Nephron (organoid): ENCODE measurements at regions not wholly inside any gene's neighbourhood (a gene's known extent, or its start where the extent isn't known, plus 50 kb on each side); places are given as distances from the start of the nearest gene placed in this dataset.

Experiments
- H3K27ac Mint-ChIP-seq, 3 experiments: 2 replicates each; pipeline ENCODE4 v1.8.0; 2020; ENCODE audit warnings: mixed read lengths in 3 of 3, mild to moderate bottlenecking in 2 of 3, moderate library complexity in 1 of 3
- H3K27me3 Mint-ChIP-seq: 2 replicates; pipeline ENCODE4 v1.8.0; 2021; ENCODE audit warnings: low read depth, mild to moderate bottlenecking, moderate library complexity, mixed read lengths
- H3K36me3 Mint-ChIP-seq: 2 replicates; pipeline ENCODE4 v1.8.0; 2020; ENCODE audit warnings: low read depth, mixed read lengths
- H3K4me1 Mint-ChIP-seq: 2 replicates; pipeline ENCODE4 v1.8.0; 2020; ENCODE audit warnings: mixed read lengths
- H3K4me3 Mint-ChIP-seq, 3 experiments: 2 replicates each; pipeline ENCODE4 v1.8.0; 2020; ENCODE audit warnings: mild to moderate bottlenecking in 3 of 3, mixed read lengths in 3 of 3, moderate library complexity in 2 of 3
- H3K9me3 Mint-ChIP-seq: 2 replicates; pipeline ENCODE4 v1.8.0; 2020; ENCODE audit warnings: mixed read lengths
- TF ChIP-seq, protein P1 (sequence below), 3 experiments: fragments of 200-600 bp; sonication (generic); IDR thresholded peaks; one replicate each; pipeline ENCODE4 v1.5.0; 2021; ENCODE audit warnings: antibody characterized with exemption in 3 of 3; ENCODE audit not compliant: unreplicated experiment in 3 of 3

GRCh38 chr20:22861990-22862389 is 173.1 kb upstream of the SSTR4 start:
- TF ChIP-seq, protein P1, sequence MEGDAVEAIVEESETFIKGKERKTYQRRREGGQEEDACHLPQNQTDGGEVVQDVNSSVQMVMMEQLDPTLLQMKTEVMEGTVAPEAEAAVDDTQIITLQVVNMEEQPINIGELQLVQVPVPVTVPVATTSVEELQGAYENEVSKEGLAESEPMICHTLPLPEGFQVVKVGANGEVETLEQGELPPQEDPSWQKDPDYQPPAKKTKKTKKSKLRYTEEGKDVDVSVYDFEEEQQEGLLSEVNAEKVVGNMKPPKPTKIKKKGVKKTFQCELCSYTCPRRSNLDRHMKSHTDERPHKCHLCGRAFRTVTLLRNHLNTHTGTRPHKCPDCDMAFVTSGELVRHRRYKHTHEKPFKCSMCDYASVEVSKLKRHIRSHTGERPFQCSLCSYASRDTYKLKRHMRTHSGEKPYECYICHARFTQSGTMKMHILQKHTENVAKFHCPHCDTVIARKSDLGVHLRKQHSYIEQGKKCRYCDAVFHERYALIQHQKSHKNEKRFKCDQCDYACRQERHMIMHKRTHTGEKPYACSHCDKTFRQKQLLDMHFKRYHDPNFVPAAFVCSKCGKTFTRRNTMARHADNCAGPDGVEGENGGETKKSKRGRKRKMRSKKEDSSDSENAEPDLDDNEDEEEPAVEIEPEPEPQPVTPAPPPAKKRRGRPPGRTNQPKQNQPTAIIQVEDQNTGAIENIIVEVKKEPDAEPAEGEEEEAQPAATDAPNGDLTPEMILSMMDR (IDR thresholded peaks at IDR 0.05; ENCODE audit: unreplicated experiment in 3 of 3), result no peak
- no peak overlapping the region for H3K4me3 Mint-ChIP-seq
- peaks cover 2% of the 10 kb centered on the region for H3K9me3 Mint-ChIP-seq
- peaks cover 2% of the 10 kb centered on the region for H3K27me3 Mint-ChIP-seq
- no peaks in the 10 kb centered on the region for H3K36me3 Mint-ChIP-seq
- peaks cover 17% of the 10 kb centered on the region for H3K4me1 Mint-ChIP-seq
- H3K27ac Mint-ChIP-seq, result no peak overlapping the region

DNA sequence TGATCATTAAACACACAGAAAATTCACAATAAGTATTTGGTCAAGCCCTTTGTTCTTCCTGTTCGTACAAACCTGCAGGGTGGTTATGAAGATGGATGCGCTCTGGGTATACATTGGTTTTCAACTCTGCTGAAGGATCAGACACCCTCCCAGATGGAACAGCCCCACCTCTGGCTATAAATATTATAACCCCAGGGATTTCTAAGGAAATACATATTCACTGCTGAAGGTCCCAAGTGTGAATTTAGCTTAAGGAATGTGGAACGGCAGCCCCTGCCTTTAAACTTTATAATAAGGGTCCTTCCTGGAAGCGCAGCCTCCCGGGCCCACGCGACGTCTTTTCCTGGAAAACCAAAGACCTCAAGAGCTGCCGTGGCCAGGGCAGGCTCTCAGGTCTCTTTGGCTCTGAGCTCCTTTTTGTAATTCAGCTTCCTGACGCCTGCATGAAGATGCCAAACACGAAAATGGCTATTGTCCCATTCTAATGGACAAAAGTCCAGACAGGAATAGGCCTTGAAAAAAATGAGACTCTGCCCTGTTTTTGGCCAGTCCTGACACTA is 172.4 kb upstream of the SSTR4 start:
- H3K36me3 Mint-ChIP-seq, result no peaks in the 10 kb centered on the region
- H3K27ac Mint-ChIP-seq, result no peak overlapping the region
- H3K4me3 Mint-ChIP-seq, result no peak overlapping the region
- no peaks in the 10 kb centered on the region for H3K27me3 Mint-ChIP-seq
- H3K4me1 Mint-ChIP-seq, result peaks cover 20% of the 10 kb centered on the region
- TF ChIP-seq, protein P1 (IDR thresholded peaks at IDR 0.05; ENCODE audit: unreplicated experiment in 3 of 3), result no peak
- peaks cover 3% of the 10 kb centered on the region for H3K9me3 Mint-ChIP-seq

GRCh38 chr20:22863826-22864225 is 171.3 kb upstream of the SSTR4 start:
- Mint-ChIP-seq H3K36me3 (no peaks in the 10 kb centered on the region), H3K27me3 (no peaks in the 10 kb centered on the region), H3K4me1 (peaks cover 20% of the 10 kb centered on the region), H3K9me3 (peaks cover 7% of the 10 kb centered on the region), H3K4me3 (no peak overlapping the region), H3K27ac (no peak overlapping the region)
- TF ChIP-seq, protein P1 (IDR thresholded peaks at IDR 0.05; ENCODE audit: unreplicated experiment in 3 of 3), result no peak

GRCh38 chr20:22866812-22867341 is 168.2 kb upstream of the SSTR4 start:
- TF ChIP-seq, protein P1 (IDR thresholded peaks at IDR 0.05; ENCODE audit: unreplicated experiment in 3 of 3), result no peak
- no peak overlapping the region for H3K27ac Mint-ChIP-seq
- peaks cover 9% of the 10 kb centered on the region for H3K9me3 Mint-ChIP-seq
- H3K36me3 Mint-ChIP-seq, result no peaks in the 10 kb centered on the region
- no peak overlapping the region for H3K4me3 Mint-ChIP-seq
- no peaks in the 10 kb centered on the region for H3K27me3 Mint-ChIP-seq
- peaks cover 20% of the 10 kb centered on the region for H3K4me1 Mint-ChIP-seq

DNA sequence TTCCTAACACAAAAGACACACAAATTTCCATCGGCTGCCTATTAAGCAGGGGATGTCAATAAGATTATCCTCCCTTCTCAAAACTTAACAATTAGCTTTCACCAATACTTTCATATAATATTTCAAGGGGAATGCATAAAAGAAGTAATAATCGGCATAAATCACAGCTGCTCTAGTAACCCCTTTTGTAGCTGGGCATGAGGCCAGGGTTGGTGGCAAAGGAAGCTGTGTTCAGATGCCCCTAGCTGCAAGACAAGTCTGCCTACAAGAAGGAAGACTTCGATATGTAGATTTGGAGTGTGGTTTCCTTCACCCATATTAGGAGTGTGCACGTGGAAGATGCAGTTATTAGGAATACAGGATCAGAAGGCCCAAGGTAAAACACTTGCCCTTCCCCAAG is 156.9 kb upstream of the SSTR4 start:
- H3K27ac Mint-ChIP-seq, result no peak overlapping the region
- peaks cover under 1% of the 10 kb centered on the region for H3K9me3 Mint-ChIP-seq
- H3K4me3 Mint-ChIP-seq, result no peak overlapping the region
- H3K4me1 Mint-ChIP-seq, result no peaks in the 10 kb centered on the region
- no peaks in the 10 kb centered on the region for H3K36me3 Mint-ChIP-seq
- TF ChIP-seq, protein P1 (IDR thresholded peaks at IDR 0.05; ENCODE audit: unreplicated experiment in 3 of 3), result no peak
- H3K27me3 Mint-ChIP-seq, result peaks cover 14% of the 10 kb centered on the region

- TF ChIP-seq, protein P1 (IDR thresholded peaks at IDR 0.05; ENCODE audit: unreplicated experiment in 3 of 3), result no peak
- H3K4me3 Mint-ChIP-seq, result no peak overlapping the region
- H3K36me3 Mint-ChIP-seq, result no peaks in the 10 kb centered on the region
- peaks cover 12% of the 10 kb centered on the region for H3K9me3 Mint-ChIP-seq
- no peak overlapping the region for H3K27ac Mint-ChIP-seq
- peaks cover 11% of the 10 kb centered on the region for H3K27me3 Mint-ChIP-seq
- no peaks in the 10 kb centered on the region for H3K4me1 Mint-ChIP-seq
Observed at GRCh38 chr20:22880277-22880676, 154.8 kb upstream of the SSTR4 start.
